SK-N-SH treated with all-trans-retinoic acid at 6 μM for 48 hours (cell line): ENCODE measurements at regions not wholly inside any gene's neighbourhood (a gene's known extent, or its start where the extent isn't known, plus 50 kb on each side); places are given as distances from the start of the nearest gene placed in this dataset.

ENCODE experiments used
- ARNTL ChIP-seq: fragments of 450-650 bp; formaldehyde crosslinking; IDR thresholded peaks from 2 replicates; pipeline ENCODE4 v1.5.0; 2020; ENCODE audit warnings: low read depth, mild to moderate bottlenecking, moderate library complexity, borderline replicate concordance
- CSDC2 ChIP-seq: fragments of 250-450 bp; sonication (Bioruptor Pico); IDR thresholded peaks from 2 replicates; pipeline ENCODE4 v1.5.0; 2020; ENCODE audit warnings: mild to moderate bottlenecking, moderate library complexity
- ESRRG ChIP-seq: fragments of 250-450 bp; sonication (Bioruptor Pico); IDR thresholded peaks from 2 replicates; pipeline ENCODE4 v1.6.1; 2021; ENCODE audit warnings: mild to moderate bottlenecking
- TSHZ2 ChIP-seq: fragments of 250-450 bp; sonication (Bioruptor Pico); IDR thresholded peaks from 2 replicates; pipeline ENCODE4 v1.5.0; 2020; ENCODE audit warnings: mild to moderate bottlenecking, moderate library complexity

- TF ChIP-seq CSDC2 (no peak), ARNTL (CRISPR knock-in tag) (no peak), ESRRG (CRISPR knock-in tag) (no peak), TSHZ2 (CRISPR knock-in tag) (no peak)
Observed at GRCh38 chr4:36624030-36624429, 342.6 kb downstream of the DTHD1 start.
